ENCODE measurements at regions not wholly inside any gene's neighbourhood (a gene's known extent, or its start where the extent isn't known, plus 50 kb on each side); places are given as distances from the start of the nearest gene placed in this dataset.
"Not testable (repeated sequence)": the region's sequence is repeated elsewhere in the genome, so short reads cannot be mapped to it uniquely, and the experiment has no call there.

- ATAC-seq, result no peak
These were observed 102.6 kb downstream of the CAAP1 start for GRCh38 chr9:26789959-26790358.

GRCh38 chr9:26786564-26786963, 106.0 kb downstream of the CAAP1 start:
- ATAC-seq (no peak), DNase-seq (ENCODE audit: low spot score) (no peak)

More at GRCh38 chr9:26789959-26790358, 102.6 kb downstream of the CAAP1 start:
- no peak for DNase-seq (ENCODE audit: low spot score)

- ATAC-seq, result no peak
- DNase-seq (ENCODE audit: low spot score), result no peak
These were observed 109.7 kb downstream of the CAAP1 start for GRCh38 chr9:26782899-26783298.

- DNase-seq (ENCODE audit: low spot score) (peak; percentile 47), ATAC-seq (peak; percentile 92)
These were observed 110.7 kb downstream of the CAAP1 start for GRCh38 chr9:26781906-26782305.

GRCh38 chr9:26780307-26780706, 112.3 kb downstream of the CAAP1 start:
- DNase-seq (ENCODE audit: low spot score); ATAC-seq: not testable (repeated sequence)

GRCh38 chr9:26779062-26779461, 113.5 kb downstream of the CAAP1 start:
- no peak for DNase-seq (ENCODE audit: low spot score)
- no peak for ATAC-seq

- no peak for ATAC-seq
- DNase-seq (ENCODE audit: low spot score), result no peak
These were observed 117.2 kb downstream of the CAAP1 start for GRCh38 chr9:26775391-26775790.

- ATAC-seq, result no peak
- no peak for DNase-seq (ENCODE audit: low spot score)
These were observed 119.5 kb downstream of the CAAP1 start for GRCh38 chr9:26773056-26773455.

GRCh38 chr9:26770821-26771220, 121.8 kb downstream of the CAAP1 start:
- ATAC-seq, result no peak
- no peak for DNase-seq (ENCODE audit: low spot score)

GRCh38 chr9:26768145-26768544, 124.5 kb downstream of the CAAP1 start:
- ATAC-seq (no peak), DNase-seq (ENCODE audit: low spot score) (no peak)

- no peak for ATAC-seq
These were observed 131.9 kb downstream of the CAAP1 start for GRCh38 chr9:26760675-26761074.

GRCh38 chr9:26758655-26759054, 133.9 kb downstream of the CAAP1 start:
- DNase-seq (ENCODE audit: low spot score), result no peak
- ATAC-seq, result no peak

More at GRCh38 chr9:26760675-26761074, 131.9 kb downstream of the CAAP1 start:
- DNase-seq (ENCODE audit: low spot score), result no peak

- no peak for ATAC-seq
- no peak for DNase-seq (ENCODE audit: low spot score)
These were observed 135.7 kb downstream of the CAAP1 start for GRCh38 chr9:26756881-26757280.

- peak; percentile 69 for ATAC-seq
- no peak for DNase-seq (ENCODE audit: low spot score)
These were observed 137.1 kb downstream of the CAAP1 start for GRCh38 chr9:26755476-26755875.

- ATAC-seq (peak; percentile 94), DNase-seq (ENCODE audit: low spot score) (peak; percentile 71)
These were observed 138.0 kb downstream of the CAAP1 start for GRCh38 chr9:26754509-26755164.

GRCh38 chr9:26753971-26754370, 138.6 kb downstream of the CAAP1 start:
- no peak for DNase-seq (ENCODE audit: low spot score)
- ATAC-seq, result no peak

GRCh38 chr9:26750162-26750561, 142.4 kb downstream of the CAAP1 start:
- ATAC-seq, result no peak
- DNase-seq (ENCODE audit: low spot score), result no peak

GRCh38 chr9:26748449-26749058, 144.0 kb downstream of the CAAP1 start:
- DNase-seq (ENCODE audit: low spot score), result no peak
- ATAC-seq, result no peak

GRCh38 chr9:26747611-26748010, 145.0 kb downstream of the CAAP1 start:
- no peak for DNase-seq (ENCODE audit: low spot score)
- ATAC-seq, result no peak

- ATAC-seq (no peak), DNase-seq (ENCODE audit: low spot score) (no peak)
These were observed 146.1 kb downstream of the CAAP1 start for GRCh38 chr9:26746357-26747072.

GRCh38 chr9:26745111-26745510, 147.5 kb downstream of the CAAP1 start:
- ATAC-seq (no peak), DNase-seq (ENCODE audit: low spot score) (no peak)

All from left lobe of liver (tissue), 2 donors.